Cerebellar cortex (tissue), 1 donor: ENCODE measurements at regions not wholly inside any gene's neighbourhood (a gene's known extent, or its start where the extent isn't known, plus 50 kb on each side); places are given as distances from the start of the nearest gene placed in this dataset.
"Not testable (repeated sequence)": the region's sequence is repeated elsewhere in the genome, so short reads cannot be mapped to it uniquely, and the experiment has no call there.

ENCODE experiments used
- DNase-seq: peaks from one replicate; pipeline ENCODE4 v3.0.0-alpha.2; 2015; ENCODE audit warnings: low spot score

GRCh38 chr5:38148021-38148625, 110.2 kb upstream of the EGFLAM start:
- no peak for DNase-seq

- no peak for DNase-seq
These were observed 115.0 kb upstream of the EGFLAM start for GRCh38 chr5:38143384-38143783.

- DNase-seq = no peak
These were observed 116.7 kb upstream of the EGFLAM start for GRCh38 chr5:38141665-38142064.

- DNase-seq = no peak
These were observed 119.8 kb upstream of the EGFLAM start for GRCh38 chr5:38138574-38138973.

GRCh38 chr5:38135486-38136039, 122.8 kb upstream of the EGFLAM start:
- DNase-seq = no peak

- no peak for DNase-seq
These were observed 123.5 kb upstream of the EGFLAM start for GRCh38 chr5:38134810-38135209.

- not testable (repeated sequence) for DNase-seq
These were observed 124.1 kb upstream of the EGFLAM start for GRCh38 chr5:38134294-38134693.

GRCh38 chr5:38131686-38132085, 126.7 kb upstream of the EGFLAM start:
- no peak for DNase-seq

- no peak for DNase-seq
These were observed 134.0 kb upstream of the EGFLAM start for GRCh38 chr5:38124321-38124720.

- no peak for DNase-seq
These were observed 136.9 kb upstream of the EGFLAM start for GRCh38 chr5:38121420-38121819.

GRCh38 chr5:38119836-38120235, 138.5 kb upstream of the EGFLAM start:
- DNase-seq = no peak

GRCh38 chr5:38117784-38118479, 140.4 kb upstream of the EGFLAM start:
- DNase-seq = no peak

- DNase-seq = no peak
These were observed 143.0 kb upstream of the EGFLAM start for GRCh38 chr5:38115318-38115827.

GRCh38 chr5:38113880-38114279, 144.5 kb upstream of the EGFLAM start:
- no peak for DNase-seq

GRCh38 chr5:38113456-38113855, 144.9 kb upstream of the EGFLAM start:
- DNase-seq = no peak

- no peak for DNase-seq
These were observed 145.4 kb upstream of the EGFLAM start for GRCh38 chr5:38112938-38113337.

GRCh38 chr5:38110130-38110529, 148.2 kb upstream of the EGFLAM start:
- DNase-seq = no peak

GRCh38 chr5:38107096-38107495, 151.3 kb upstream of the EGFLAM start:
- no peak for DNase-seq

GRCh38 chr5:38105801-38106200, 152.6 kb upstream of the EGFLAM start:
- no peak for DNase-seq

GRCh38 chr5:38105231-38105570, 153.2 kb upstream of the EGFLAM start:
- DNase-seq = no peak

GRCh38 chr5:38104497-38105230, 153.7 kb upstream of the EGFLAM start:
- DNase-seq = no peak

GRCh38 chr5:38101897-38102296, 156.5 kb upstream of the EGFLAM start:
- no peak for DNase-seq
